ENCODE measurements at regions not wholly inside any gene's neighbourhood (a gene's known extent, or its start where the extent isn't known, plus 50 kb on each side); places are given as distances from the start of the nearest gene placed in this dataset.

DNA sequence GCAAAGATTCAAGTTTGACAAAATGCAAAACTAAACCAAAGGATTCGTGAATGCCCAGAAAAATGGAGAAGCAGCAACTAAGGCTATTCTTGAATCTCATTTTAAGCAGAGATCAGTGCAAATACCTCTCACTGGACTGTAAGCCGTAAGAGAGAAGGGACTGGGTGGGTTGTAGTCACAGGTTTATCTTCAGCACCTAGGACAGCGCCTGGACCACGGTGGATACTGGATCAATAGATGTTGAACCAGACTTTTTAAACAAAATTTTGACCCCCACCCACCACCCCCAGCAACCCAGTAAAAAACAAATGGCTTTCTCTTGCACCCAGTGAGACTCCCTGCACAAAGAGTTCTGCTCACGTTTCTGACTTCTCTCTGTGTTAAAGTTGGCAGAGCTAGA, 347.1 kb downstream of the AJAP1 start:
- H3K4me3 ChIP-seq (ENCODE audit: control extremely low read depth in 1 of 5, extremely low read depth in 1 of 5, insufficient read depth in 1 of 5, low read depth in 2 of 5, low read length in 4 of 5), result no peak overlapping the region
- H3K27me3 ChIP-seq (replicated peaks in 1 of 4; ENCODE audit: control extremely low read depth in 1 of 4, control insufficient read depth in 3 of 4, insufficient read depth in 4 of 4, low read length in 3 of 4), result no peaks in the 10 kb centered on the region
- intact Hi-C loops (cut with micrococcal nuclease), result no loop called here
- H3K4me1 Mint-ChIP-seq, result no peaks in the 10 kb centered on the region
- POLR2A ChIA-PET, result no interaction called here
- TF ChIP-seq, protein P1, sequence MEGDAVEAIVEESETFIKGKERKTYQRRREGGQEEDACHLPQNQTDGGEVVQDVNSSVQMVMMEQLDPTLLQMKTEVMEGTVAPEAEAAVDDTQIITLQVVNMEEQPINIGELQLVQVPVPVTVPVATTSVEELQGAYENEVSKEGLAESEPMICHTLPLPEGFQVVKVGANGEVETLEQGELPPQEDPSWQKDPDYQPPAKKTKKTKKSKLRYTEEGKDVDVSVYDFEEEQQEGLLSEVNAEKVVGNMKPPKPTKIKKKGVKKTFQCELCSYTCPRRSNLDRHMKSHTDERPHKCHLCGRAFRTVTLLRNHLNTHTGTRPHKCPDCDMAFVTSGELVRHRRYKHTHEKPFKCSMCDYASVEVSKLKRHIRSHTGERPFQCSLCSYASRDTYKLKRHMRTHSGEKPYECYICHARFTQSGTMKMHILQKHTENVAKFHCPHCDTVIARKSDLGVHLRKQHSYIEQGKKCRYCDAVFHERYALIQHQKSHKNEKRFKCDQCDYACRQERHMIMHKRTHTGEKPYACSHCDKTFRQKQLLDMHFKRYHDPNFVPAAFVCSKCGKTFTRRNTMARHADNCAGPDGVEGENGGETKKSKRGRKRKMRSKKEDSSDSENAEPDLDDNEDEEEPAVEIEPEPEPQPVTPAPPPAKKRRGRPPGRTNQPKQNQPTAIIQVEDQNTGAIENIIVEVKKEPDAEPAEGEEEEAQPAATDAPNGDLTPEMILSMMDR (IDR thresholded peaks at IDR 0.05), result no peak
- no peak for TF ChIP-seq EZH2 (IDR thresholded peaks at IDR 0.05; ENCODE audit: borderline replicate concordance, insufficient read depth, low read depth, low read length, poor library complexity, severe bottlenecking)
- H3K9me3 ChIP-seq (ENCODE audit: control extremely low read depth in 1 of 3, control insufficient read depth in 2 of 3, insufficient read depth in 1 of 3, low read length in 2 of 3), result peaks cover 0 to 10% (median 1%) of the 10 kb centered on the region in 3 donors
- CTCF ChIA-PET, result no interaction called here
- WGBS (ENCODE audit: insufficient coverage), result 51% methylated on average over 4 of the region's 5 CpGs
- DNase-seq, result no peak
- H3K4me2 ChIP-seq (replicated peaks; ENCODE audit: low read depth, low read length, poor library complexity, severe bottlenecking), result no peak overlapping the region
- peaks cover 5% of the 10 kb centered on the region for H3K9me3 Mint-ChIP-seq (ENCODE audit: insufficient read depth)
- no peak overlapping the region for H3K27ac ChIP-seq (ENCODE audit: low read length in 2 of 2)
- ATAC-seq (ENCODE audit: low read depth), result no peak
- H3K4me3 Mint-ChIP-seq, result no peak overlapping the region
- H3K27ac Mint-ChIP-seq, result no peak overlapping the region
- H2AFZ ChIP-seq (ENCODE audit: insufficient read depth, low read depth, low read length, poor library complexity, severe bottlenecking), result no peak overlapping the region
- no peaks in the 10 kb centered on the region for H4K20me1 ChIP-seq (ENCODE audit: control insufficient read depth, insufficient read depth, low read length, poor library complexity, severe bottlenecking)
- no peaks in the 10 kb centered on the region for H3K79me2 ChIP-seq (ENCODE audit: control insufficient read depth, insufficient read depth, low read length)
- no peaks in the 10 kb centered on the region for H3K4me1 ChIP-seq (ENCODE audit: control insufficient read depth in 2 of 2, insufficient read depth in 2 of 2, low read length in 2 of 2)
- H3K27me3 Mint-ChIP-seq, result peaks cover 6% of the 10 kb centered on the region
- no peaks in the 10 kb centered on the region for H3K36me3 ChIP-seq (replicated peaks in 1 of 2; ENCODE audit: control extremely low read depth in 1 of 2, control insufficient read depth in 1 of 2, extremely low read depth in 1 of 2, insufficient read depth in 2 of 2, low read length in 1 of 2)
- no peak overlapping the region for H3K9ac ChIP-seq (ENCODE audit: low read length)

DNA sequence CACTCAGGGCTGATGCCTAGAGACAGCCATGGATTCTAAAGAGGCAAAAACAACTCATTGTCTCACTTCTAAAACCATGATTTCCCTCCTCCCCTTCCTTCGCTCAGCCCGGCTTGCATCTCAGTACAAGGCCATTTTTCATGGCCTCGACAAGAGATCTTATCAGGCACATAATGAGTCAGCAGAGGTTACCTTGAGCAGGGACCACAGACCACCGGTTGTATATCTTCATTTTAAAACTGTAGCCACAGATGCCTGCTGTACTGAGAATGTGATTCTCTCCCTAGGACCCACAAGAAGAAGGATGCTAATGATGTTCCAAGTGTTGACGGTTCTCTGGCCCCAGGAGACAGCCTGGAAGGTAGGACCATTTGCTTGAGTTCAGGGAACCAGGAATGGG, 331.9 kb downstream of the AJAP1 start:
- H3K79me2 ChIP-seq (ENCODE audit: control insufficient read depth, insufficient read depth, low read length), result no peaks in the 10 kb centered on the region
- peaks cover 0 to 11% (median 0%) of the 10 kb centered on the region in 3 donors for H3K9me3 ChIP-seq (ENCODE audit: control extremely low read depth in 1 of 3, control insufficient read depth in 2 of 3, insufficient read depth in 1 of 3, low read length in 2 of 3)
- H3K4me3 Mint-ChIP-seq, result no peak overlapping the region
- intact Hi-C loops (cut with micrococcal nuclease), result no loop called here
- WGBS (ENCODE audit: insufficient coverage), result 5% methylated on average over 4 of the region's 5 CpGs
- CTCF ChIA-PET, result no interaction called here
- H3K36me3 ChIP-seq (replicated peaks in 1 of 2; ENCODE audit: control extremely low read depth in 1 of 2, control insufficient read depth in 1 of 2, extremely low read depth in 1 of 2, insufficient read depth in 2 of 2, low read length in 1 of 2), result no peaks in the 10 kb centered on the region
- no peak overlapping the region for H2AFZ ChIP-seq (ENCODE audit: insufficient read depth, low read depth, low read length, poor library complexity, severe bottlenecking)
- peaks cover 0 to 3% (median 1%) of the 10 kb centered on the region in 4 experiments for H3K27me3 ChIP-seq (replicated peaks in 1 of 4; ENCODE audit: control extremely low read depth in 1 of 4, control insufficient read depth in 3 of 4, insufficient read depth in 4 of 4, low read length in 3 of 4)
- H3K27ac Mint-ChIP-seq, result no peak overlapping the region
- H3K4me2 ChIP-seq (replicated peaks; ENCODE audit: low read depth, low read length, poor library complexity, severe bottlenecking), result no peak overlapping the region
- TF ChIP-seq, protein P1 (IDR thresholded peaks at IDR 0.05), result no peak
- TF ChIP-seq EZH2 (IDR thresholded peaks at IDR 0.05; ENCODE audit: borderline replicate concordance, insufficient read depth, low read depth, low read length, poor library complexity, severe bottlenecking), result no peak
- DNase-seq (no peak), ATAC-seq (ENCODE audit: low read depth) (no peak)
- H3K4me3 ChIP-seq (ENCODE audit: control extremely low read depth in 1 of 5, extremely low read depth in 1 of 5, insufficient read depth in 1 of 5, low read depth in 2 of 5, low read length in 4 of 5), result no peak overlapping the region
- H3K9me3 Mint-ChIP-seq (ENCODE audit: insufficient read depth), result peaks cover 6% of the 10 kb centered on the region
- H3K4me1 Mint-ChIP-seq, result no peaks in the 10 kb centered on the region
- H3K4me1 ChIP-seq (ENCODE audit: control insufficient read depth in 2 of 2, insufficient read depth in 2 of 2, low read length in 2 of 2), result no peaks in the 10 kb centered on the region
- H3K27ac ChIP-seq (ENCODE audit: low read length in 2 of 2), result no peak overlapping the region
- H3K27me3 Mint-ChIP-seq, result no peaks in the 10 kb centered on the region
- H4K20me1 ChIP-seq (ENCODE audit: control insufficient read depth, insufficient read depth, low read length, poor library complexity, severe bottlenecking), result no peaks in the 10 kb centered on the region
- H3K9ac ChIP-seq (ENCODE audit: low read length), result no peak overlapping the region
- POLR2A ChIA-PET, result no interaction called here
